DND-41 (cell line): ENCODE measurements at regions not wholly inside any gene's neighbourhood (a gene's known extent, or its start where the extent isn't known, plus 50 kb on each side); places are given as distances from the start of the nearest gene placed in this dataset.

Source experiments
- ATAC-seq: fragments of 200-7000 bp; cut with Tn5 transposase; 3 replicates; pipeline ENCODE4 v1.9.1; 2021; ENCODE audit warnings: low read depth; ENCODE audit not compliant: insufficient read depth
- DNase-seq: peaks from one replicate; pipeline ENCODE4 v3.0.0-alpha.2; 2020
- H2AFZ ChIP-seq: 2 replicates; pipeline ENCODE4 v1.6.0; 2012; ENCODE audit warnings: low read depth, low read length
- H3K27ac ChIP-seq: 2 replicates; pipeline ENCODE4 v1.5.1; 2012; ENCODE audit warnings: low read length, inconsistent platforms
- H3K27me3 ChIP-seq: fragments of 200-600 bp; sonication (generic); 2 replicates; pipeline ENCODE4 v1.6.0; 2012; ENCODE audit warnings: low read length, mild to moderate bottlenecking, inconsistent platforms; ENCODE audit not compliant: insufficient read depth, poor library complexity
- H3K36me3 ChIP-seq: 2 replicates; pipeline ENCODE4 v1.5.1; 2012; ENCODE audit warnings: low read length, inconsistent platforms; ENCODE audit not compliant: insufficient read depth
- H3K4me1 ChIP-seq: 2 replicates; pipeline ENCODE4 v1.5.1; 2012; ENCODE audit warnings: mild to moderate bottlenecking, low read length; ENCODE audit not compliant: insufficient read depth
- H3K4me2 ChIP-seq: 2 replicates; pipeline ENCODE4 v1.6.0; 2012; ENCODE audit warnings: mild to moderate bottlenecking, moderate library complexity, low read length, inconsistent platforms; ENCODE audit not compliant: insufficient read depth
- H3K4me3 ChIP-seq, 2 experiments: fragments of 200-600 bp in 1 of 2; shearing (Covaris generic) in 1 of 2; 2 replicates each; pipeline ENCODE4 v1.5.1; 2012 to 2016; ENCODE audit warnings: inconsistent platforms in 2 of 2, low read length in 2 of 2, mild to moderate bottlenecking in 2 of 2, low read depth in 1 of 2, moderate library complexity in 1 of 2
- H3K79me2 ChIP-seq: 2 replicates; pipeline ENCODE4 v1.6.0; 2012; ENCODE audit warnings: low read length, inconsistent platforms; ENCODE audit not compliant: insufficient read depth
- H3K9ac ChIP-seq: 2 replicates; pipeline ENCODE4 v1.6.0; 2012; ENCODE audit warnings: low read depth, mild to moderate bottlenecking, inconsistent platforms, low read length, moderate library complexity
- H3K9me3 ChIP-seq: 2 replicates; pipeline ENCODE4 v1.5.1; 2012; ENCODE audit warnings: low read length, moderate library complexity, mild to moderate bottlenecking, inconsistent platforms; ENCODE audit not compliant: insufficient read depth, severe bottlenecking
- H4K20me1 ChIP-seq: 2 replicates; pipeline ENCODE4 v1.6.0; 2012; ENCODE audit warnings: low read length; ENCODE audit not compliant: insufficient read depth
- EZH2 ChIP-seq: IDR thresholded peaks from 3 replicates; pipeline ENCODE4 v1.6.1; 2012; ENCODE audit warnings: borderline replicate concordance, low read depth, mild to moderate bottlenecking, moderate library complexity, low read length, inconsistent platforms; ENCODE audit not compliant: severe bottlenecking
- TF ChIP-seq, protein P1 (sequence below): IDR thresholded peaks from 2 replicates; pipeline ENCODE4 v1.5.1; 2012; ENCODE audit warnings: borderline replicate concordance, low read length, moderate library complexity, mild to moderate bottlenecking; ENCODE audit not compliant: poor library complexity, severe bottlenecking; ENCODE audit errors: extremely low read depth

DNA sequence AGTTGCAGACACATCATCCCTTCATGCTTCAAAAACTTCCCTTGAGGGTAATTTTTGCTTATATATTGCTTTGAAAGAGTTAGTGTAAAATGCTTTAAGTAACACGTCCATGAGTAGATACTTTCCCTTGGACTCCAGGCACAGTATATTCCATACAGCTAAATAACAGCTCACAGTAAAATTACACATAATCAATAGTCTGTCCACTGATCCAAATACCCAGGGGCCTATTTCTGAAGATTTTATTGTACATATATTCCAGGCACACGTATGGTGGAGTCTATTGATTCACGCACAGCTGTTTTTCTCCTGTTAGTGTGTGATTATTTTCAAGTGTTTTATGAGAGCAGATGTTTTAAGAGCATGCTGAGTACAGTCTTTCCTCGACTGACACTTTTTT, 223.7 kb upstream of the GRAMD2B start:
- H2AFZ ChIP-seq, result no peak overlapping the region
- H3K9ac ChIP-seq, result no peak overlapping the region
- H4K20me1 ChIP-seq, result no peaks in the 10 kb centered on the region
- H3K4me3 ChIP-seq, result no peak overlapping the region
- ATAC-seq (no peak), DNase-seq (no peak)
- H3K36me3 ChIP-seq, result no peaks in the 10 kb centered on the region
- no peak overlapping the region for H3K4me2 ChIP-seq
- H3K4me1 ChIP-seq, result no peaks in the 10 kb centered on the region
- TF ChIP-seq EZH2, result no peak
- TF ChIP-seq, protein P1, sequence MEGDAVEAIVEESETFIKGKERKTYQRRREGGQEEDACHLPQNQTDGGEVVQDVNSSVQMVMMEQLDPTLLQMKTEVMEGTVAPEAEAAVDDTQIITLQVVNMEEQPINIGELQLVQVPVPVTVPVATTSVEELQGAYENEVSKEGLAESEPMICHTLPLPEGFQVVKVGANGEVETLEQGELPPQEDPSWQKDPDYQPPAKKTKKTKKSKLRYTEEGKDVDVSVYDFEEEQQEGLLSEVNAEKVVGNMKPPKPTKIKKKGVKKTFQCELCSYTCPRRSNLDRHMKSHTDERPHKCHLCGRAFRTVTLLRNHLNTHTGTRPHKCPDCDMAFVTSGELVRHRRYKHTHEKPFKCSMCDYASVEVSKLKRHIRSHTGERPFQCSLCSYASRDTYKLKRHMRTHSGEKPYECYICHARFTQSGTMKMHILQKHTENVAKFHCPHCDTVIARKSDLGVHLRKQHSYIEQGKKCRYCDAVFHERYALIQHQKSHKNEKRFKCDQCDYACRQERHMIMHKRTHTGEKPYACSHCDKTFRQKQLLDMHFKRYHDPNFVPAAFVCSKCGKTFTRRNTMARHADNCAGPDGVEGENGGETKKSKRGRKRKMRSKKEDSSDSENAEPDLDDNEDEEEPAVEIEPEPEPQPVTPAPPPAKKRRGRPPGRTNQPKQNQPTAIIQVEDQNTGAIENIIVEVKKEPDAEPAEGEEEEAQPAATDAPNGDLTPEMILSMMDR, result no peak
- H3K27ac ChIP-seq, result no peak overlapping the region
- no peaks in the 10 kb centered on the region for H3K9me3 ChIP-seq
- H3K79me2 ChIP-seq, result no peaks in the 10 kb centered on the region
- H3K27me3 ChIP-seq, result no peaks in the 10 kb centered on the region

DNA sequence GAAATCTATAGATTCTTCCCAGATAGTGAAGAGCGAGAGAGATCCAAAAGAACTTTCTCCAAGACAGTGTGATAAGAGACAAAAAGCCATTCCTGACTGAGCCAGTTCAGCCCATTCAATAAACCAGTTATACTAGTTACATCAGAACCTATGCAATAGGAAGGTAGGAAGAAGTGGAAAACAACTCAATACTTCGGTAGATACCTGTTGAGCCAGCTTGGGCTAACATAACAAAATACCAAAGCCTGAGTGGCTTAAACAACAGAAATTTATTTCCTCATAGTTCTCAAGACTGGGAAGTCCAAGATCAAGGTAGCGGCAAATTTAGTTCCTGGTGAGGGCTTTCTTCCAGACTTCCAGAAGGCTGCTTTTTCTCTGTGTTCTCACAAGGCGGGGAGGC, 214.5 kb upstream of the GRAMD2B start:
- ATAC-seq (no peak), DNase-seq (no peak)
- H3K4me3 ChIP-seq, result no peak overlapping the region
- no peak overlapping the region for H3K4me2 ChIP-seq
- H3K79me2 ChIP-seq, result no peaks in the 10 kb centered on the region
- H3K9ac ChIP-seq, result no peak overlapping the region
- TF ChIP-seq, protein P1, result no peak
- no peak for TF ChIP-seq EZH2
- H2AFZ ChIP-seq, result no peak overlapping the region
- no peaks in the 10 kb centered on the region for H4K20me1 ChIP-seq
- H3K9me3 ChIP-seq, result no peaks in the 10 kb centered on the region
- no peaks in the 10 kb centered on the region for H3K27me3 ChIP-seq
- H3K4me1 ChIP-seq, result no peaks in the 10 kb centered on the region
- no peak overlapping the region for H3K27ac ChIP-seq
- H3K36me3 ChIP-seq, result no peaks in the 10 kb centered on the region

DNA sequence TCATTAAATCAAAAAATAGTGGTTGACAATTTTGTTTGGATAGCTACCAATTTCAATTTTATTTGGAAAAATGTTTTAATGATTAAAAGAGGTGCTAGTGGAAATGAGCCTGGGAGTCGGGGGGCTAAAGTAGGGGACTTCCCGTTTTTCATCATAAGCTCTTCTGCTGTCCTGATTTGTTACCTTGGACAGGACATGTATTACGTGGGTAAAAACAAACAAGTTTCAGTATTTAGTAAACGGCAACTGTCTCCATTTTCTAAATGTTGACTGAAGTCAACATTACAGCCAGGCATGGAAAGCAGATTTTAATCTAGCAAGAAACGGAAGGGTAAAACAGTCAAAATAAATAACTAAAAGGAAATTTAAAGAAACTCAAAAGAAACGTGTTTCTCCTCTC, 212.3 kb upstream of the GRAMD2B start:
- H3K27me3 ChIP-seq, result no peaks in the 10 kb centered on the region
- ATAC-seq (no peak), DNase-seq (no peak)
- H3K79me2 ChIP-seq, result no peaks in the 10 kb centered on the region
- no peaks in the 10 kb centered on the region for H4K20me1 ChIP-seq
- H3K9ac ChIP-seq, result no peak overlapping the region
- TF ChIP-seq, protein P1, result no peak
- no peaks in the 10 kb centered on the region for H3K9me3 ChIP-seq
- H3K4me2 ChIP-seq, result no peak overlapping the region
- no peak overlapping the region for H3K27ac ChIP-seq
- H3K4me3 ChIP-seq, result no peak overlapping the region
- H3K4me1 ChIP-seq, result no peaks in the 10 kb centered on the region
- no peaks in the 10 kb centered on the region for H3K36me3 ChIP-seq
- H2AFZ ChIP-seq, result no peak overlapping the region

DNA sequence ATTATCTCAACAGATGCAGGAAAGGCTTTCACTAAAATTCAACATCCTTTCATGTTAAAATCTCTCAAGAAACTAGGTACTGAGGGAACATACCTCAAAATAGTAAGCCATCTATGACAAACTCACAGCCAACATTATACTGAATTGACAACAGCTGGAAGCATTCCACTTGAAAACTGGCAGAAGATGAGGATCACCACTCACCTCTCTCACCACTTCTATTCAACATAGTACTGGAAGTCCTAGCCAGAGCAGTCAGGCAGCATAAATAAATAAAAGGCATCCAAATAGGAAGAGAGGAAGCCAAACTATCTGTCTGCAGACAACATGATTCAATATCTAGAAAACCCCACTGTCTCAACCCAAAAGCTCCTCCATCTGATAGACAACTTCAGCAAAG, 203.6 kb upstream of the GRAMD2B start:
- no peaks in the 10 kb centered on the region for H3K79me2 ChIP-seq
- no peak overlapping the region for H3K27ac ChIP-seq
- no peaks in the 10 kb centered on the region for H3K4me1 ChIP-seq
- DNase-seq (no peak), ATAC-seq (no peak)
- no peaks in the 10 kb centered on the region for H3K27me3 ChIP-seq
- no peak overlapping the region for H3K9ac ChIP-seq
- H3K9me3 ChIP-seq, result no peaks in the 10 kb centered on the region
- H3K36me3 ChIP-seq, result no peaks in the 10 kb centered on the region
- H3K4me3 ChIP-seq, result no peak overlapping the region
- H3K4me2 ChIP-seq, result no peak overlapping the region
- no peak overlapping the region for H2AFZ ChIP-seq
- no peaks in the 10 kb centered on the region for H4K20me1 ChIP-seq
- no peak for TF ChIP-seq EZH2
- TF ChIP-seq, protein P1, result no peak
